ENCODE measurements at regions not wholly inside any gene's neighbourhood (a gene's known extent, or its start where the extent isn't known, plus 50 kb on each side); places are given as distances from the start of the nearest gene placed in this dataset.
A peak's percentile ranks its signal among the peaks of the same experiment; 100 is the strongest.
"Not testable (repeated sequence)": the region's sequence is repeated elsewhere in the genome, so short reads cannot be mapped to it uniquely, and the experiment has no call there.

DNA sequence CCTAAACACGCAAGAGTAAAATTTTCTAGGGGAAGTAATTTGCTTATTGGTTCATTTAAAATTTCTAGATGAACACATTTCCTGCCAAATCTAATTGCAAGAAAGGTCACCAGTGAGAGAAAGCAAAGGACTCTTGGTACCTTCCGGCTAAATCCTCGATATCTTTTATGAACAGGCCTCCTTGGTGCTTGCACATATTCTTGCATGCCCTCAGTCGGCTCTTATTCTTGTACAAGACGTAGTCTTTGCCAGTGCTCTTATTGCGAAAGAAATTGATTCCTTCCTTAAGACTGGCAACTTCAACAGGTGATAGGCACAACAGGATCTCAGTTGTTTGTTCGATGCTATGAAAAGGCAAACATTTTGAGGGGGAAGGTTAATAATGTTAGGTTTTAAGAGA is 141.7 kb upstream of the CARMIL1 start:
- no peak for DNase-seq (ENCODE audit: low read depth)
- peak overlapping the region; percentile 51 for H3K4me3 ChIP-seq (replicated peaks; ENCODE audit: low read depth, low read length)
- TF ChIP-seq, protein P1, sequence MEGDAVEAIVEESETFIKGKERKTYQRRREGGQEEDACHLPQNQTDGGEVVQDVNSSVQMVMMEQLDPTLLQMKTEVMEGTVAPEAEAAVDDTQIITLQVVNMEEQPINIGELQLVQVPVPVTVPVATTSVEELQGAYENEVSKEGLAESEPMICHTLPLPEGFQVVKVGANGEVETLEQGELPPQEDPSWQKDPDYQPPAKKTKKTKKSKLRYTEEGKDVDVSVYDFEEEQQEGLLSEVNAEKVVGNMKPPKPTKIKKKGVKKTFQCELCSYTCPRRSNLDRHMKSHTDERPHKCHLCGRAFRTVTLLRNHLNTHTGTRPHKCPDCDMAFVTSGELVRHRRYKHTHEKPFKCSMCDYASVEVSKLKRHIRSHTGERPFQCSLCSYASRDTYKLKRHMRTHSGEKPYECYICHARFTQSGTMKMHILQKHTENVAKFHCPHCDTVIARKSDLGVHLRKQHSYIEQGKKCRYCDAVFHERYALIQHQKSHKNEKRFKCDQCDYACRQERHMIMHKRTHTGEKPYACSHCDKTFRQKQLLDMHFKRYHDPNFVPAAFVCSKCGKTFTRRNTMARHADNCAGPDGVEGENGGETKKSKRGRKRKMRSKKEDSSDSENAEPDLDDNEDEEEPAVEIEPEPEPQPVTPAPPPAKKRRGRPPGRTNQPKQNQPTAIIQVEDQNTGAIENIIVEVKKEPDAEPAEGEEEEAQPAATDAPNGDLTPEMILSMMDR (IDR thresholded peaks at IDR 0.05; ENCODE audit: low read length, missing control alignments) = no peak

DNA sequence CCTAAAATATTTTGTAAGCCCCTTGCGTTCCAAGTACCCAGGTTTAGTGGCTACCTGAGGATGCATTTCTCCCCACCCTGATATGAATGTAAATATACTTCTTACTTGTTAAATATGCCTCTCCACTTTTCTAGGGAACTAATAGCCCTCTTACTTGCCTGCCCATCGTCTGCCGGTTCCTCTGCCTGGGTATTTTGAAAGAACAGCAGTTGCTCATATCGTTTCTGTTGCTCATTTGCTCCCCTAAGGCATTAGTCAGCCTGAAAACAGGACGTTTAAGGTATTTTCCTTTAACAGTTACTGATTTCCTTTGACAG is 141.3 kb upstream of the CARMIL1 start:
- no peak for DNase-seq (ENCODE audit: low read depth)
- TF ChIP-seq, protein P1 (IDR thresholded peaks at IDR 0.05; ENCODE audit: low read length, missing control alignments) = no peak
- H3K4me3 ChIP-seq (replicated peaks; ENCODE audit: low read depth, low read length) = peak overlapping the region; percentile 51

DNA sequence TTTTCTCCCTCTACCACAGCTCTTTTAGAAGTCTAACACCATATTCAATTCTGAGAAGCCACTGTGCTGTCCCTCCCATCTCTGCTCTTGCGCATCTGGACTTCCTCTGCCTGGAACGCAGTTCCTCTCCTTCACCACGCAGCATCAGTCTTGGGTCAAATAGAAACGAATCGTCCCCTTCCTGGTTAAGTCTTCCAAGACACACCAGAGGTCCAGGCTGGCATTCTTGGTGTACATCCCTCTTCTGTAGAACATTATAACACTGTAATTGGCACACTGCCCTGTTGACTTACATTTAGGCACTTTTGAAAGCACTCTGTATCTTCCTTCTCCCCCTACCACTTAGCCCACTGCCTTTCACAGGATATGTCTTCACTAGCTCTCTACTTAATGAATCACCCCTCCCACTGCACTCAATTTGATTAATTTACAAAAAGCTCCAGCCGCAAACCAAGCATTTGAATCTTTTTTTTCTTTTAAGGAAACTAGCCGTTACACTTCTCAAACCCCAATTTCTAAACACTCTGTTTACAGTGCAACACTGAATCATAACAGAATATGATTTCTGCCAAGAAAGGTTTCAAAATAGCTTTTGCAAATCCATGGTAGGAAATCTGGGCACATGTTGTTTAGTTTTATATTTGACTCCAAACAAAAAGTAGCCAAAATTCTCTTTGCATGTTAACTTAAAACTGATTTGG is 140.8 kb upstream of the CARMIL1 start:
- peak; percentile 87 for DNase-seq (ENCODE audit: low read depth)
- TF ChIP-seq, protein P1 (IDR thresholded peaks at IDR 0.05; ENCODE audit: low read length, missing control alignments) = peak; percentile 43
- peak overlapping the region; percentile 51 for H3K4me3 ChIP-seq (replicated peaks; ENCODE audit: low read depth, low read length)

DNA sequence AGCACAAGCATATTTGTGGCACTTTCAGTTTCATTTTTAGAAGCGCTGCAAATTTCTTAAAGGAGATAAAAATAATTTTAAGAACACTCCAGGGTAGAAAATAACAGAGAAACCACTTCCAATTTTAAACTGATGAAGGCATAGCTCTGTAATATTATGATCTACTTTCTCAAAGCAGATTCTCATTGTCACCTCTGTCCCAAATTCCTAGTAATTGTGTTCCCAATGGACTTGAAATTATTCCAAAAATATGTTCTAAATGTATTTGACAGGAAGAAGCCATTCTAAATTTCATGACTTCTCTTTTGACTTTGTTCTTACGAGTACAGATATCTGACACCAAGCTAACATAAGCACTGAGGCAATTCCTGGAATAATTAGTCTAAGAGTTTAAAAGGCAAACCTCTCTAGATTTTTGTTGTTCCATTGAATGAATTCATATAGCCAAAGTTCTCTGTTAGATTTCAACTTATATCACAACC is 140.2 kb upstream of the CARMIL1 start:
- DNase-seq (ENCODE audit: low read depth) = no peak
- peak overlapping the region; percentile 51 for H3K4me3 ChIP-seq (replicated peaks; ENCODE audit: low read depth, low read length)
- TF ChIP-seq, protein P1 (IDR thresholded peaks at IDR 0.05; ENCODE audit: low read length, missing control alignments) = no peak

DNA sequence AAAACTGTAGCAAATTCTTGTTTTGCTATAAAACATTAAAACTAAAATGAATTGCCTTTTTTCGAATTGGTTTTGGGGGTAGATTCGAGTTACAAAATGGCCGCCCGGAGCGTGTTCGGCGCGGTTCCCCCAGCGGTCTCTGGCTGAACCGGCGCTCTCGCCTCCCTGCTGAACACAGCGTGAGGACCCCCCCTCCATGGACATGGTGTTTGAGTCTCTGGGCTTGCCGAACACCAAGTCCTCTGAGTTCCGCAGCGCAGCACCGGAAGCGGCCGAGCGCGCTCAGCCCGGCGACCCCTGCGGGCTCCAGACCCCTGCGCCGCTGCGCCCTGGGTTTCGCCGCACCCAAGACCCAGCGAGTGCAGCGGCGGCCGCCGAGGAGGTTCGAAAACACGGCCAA is 139.6 kb upstream of the CARMIL1 start:
- not testable (repeated sequence) for H3K4me3 ChIP-seq (replicated peaks; ENCODE audit: low read depth, low read length); DNase-seq (ENCODE audit: low read depth)

DNA sequence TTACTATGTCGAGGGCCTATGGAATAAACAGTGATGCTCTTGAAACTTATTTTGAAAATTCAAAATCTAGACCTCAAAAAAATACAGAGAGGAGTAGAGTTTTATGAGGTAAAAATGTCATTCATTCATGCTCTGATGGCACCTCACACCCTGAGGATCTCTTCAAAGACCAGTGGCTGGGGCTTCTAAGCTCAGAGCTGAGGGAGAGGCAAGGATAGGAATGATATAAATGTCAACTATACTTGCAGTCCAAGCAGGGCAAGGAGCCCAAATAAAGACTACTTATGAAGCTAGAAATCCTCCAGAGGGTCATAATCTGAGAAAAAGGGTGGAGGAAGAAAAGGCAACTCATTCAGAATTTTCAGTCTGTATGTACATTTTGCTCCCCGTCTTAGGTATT is 136.7 kb upstream of the CARMIL1 start:
- H3K4me3 ChIP-seq (replicated peaks; ENCODE audit: low read depth, low read length) = no peak overlapping the region
- TF ChIP-seq, protein P1 (IDR thresholded peaks at IDR 0.05; ENCODE audit: low read length, missing control alignments) = no peak
- no peak for DNase-seq (ENCODE audit: low read depth)

DNA sequence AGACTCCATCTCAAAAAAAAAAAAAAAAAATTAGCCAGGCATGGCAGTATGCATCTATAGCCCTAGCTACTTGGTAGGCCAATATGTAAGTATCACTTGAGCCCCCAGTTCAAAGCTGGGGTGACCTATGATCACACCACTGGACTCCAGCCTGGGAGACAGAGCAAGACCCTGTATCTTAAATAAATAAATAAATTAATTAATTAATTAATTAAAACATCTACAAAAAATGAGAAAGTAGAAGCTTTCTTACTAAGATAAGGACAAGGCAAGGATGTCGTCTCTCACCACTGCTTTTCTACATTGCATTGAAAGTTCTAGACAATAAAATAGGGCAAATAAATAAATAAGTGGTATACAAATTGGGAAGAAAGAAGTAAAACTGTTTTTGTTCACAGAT is 134.3 kb upstream of the CARMIL1 start:
- TF ChIP-seq, protein P1 (IDR thresholded peaks at IDR 0.05; ENCODE audit: low read length, missing control alignments) = no peak
- no peak for DNase-seq (ENCODE audit: low read depth)
- no peak overlapping the region for H3K4me3 ChIP-seq (replicated peaks; ENCODE audit: low read depth, low read length)
